Activated CD8-positive, alpha-beta T cell treated with anti-CD3 and anti-CD28 coated beads, Interleukin-2, amount 10 ng/mL, durations not matched to agents 7 days and 5 days (primary cell): ENCODE measurements at regions not wholly inside any gene's neighbourhood (a gene's known extent, or its start where the extent isn't known, plus 50 kb on each side); places are given as distances from the start of the nearest gene placed in this dataset.
"Not testable (repeated sequence)": the region's sequence is repeated elsewhere in the genome, so short reads cannot be mapped to it uniquely, and the experiment has no call there.

Source experiments
- ATAC-seq: fragments of 150-1000 bp; cut with Tn5 transposase; one replicate; pipeline ENCODE4 v1.10.0; 2021; ENCODE audit warnings: moderate library complexity
- CTCF ChIA-PET: fragments of 350-600 bp; sonication (Branson Sonifier 250); formaldehyde crosslinking; loops from one replicate; lab custom pipeline; 2021; ENCODE audit warnings: antibody characterized with exemption; lab: Charles Lee
- POLR2A ChIA-PET: fragments of 350-600 bp; sonication (Branson Sonifier 250); formaldehyde crosslinking; loops from one replicate; lab custom pipeline; 2021; ENCODE audit warnings: antibody characterized with exemption; lab: Charles Lee
- DNase-seq: peaks from one replicate; pipeline ENCODE4 v3.0.0-alpha.2; 2020
- H3K27ac Mint-ChIP-seq: one replicate; pipeline ENCODE4 v1.8.0; 2021; ENCODE audit warnings: mild to moderate bottlenecking, mixed read lengths
- H3K27me3 Mint-ChIP-seq: one replicate; pipeline ENCODE4 v1.8.0; 2021; ENCODE audit warnings: low read depth, mixed read lengths
- H3K36me3 Mint-ChIP-seq: one replicate; pipeline ENCODE4 v1.8.0; 2021; ENCODE audit warnings: low read depth, mixed read lengths
- H3K4me1 Mint-ChIP-seq: one replicate; pipeline ENCODE4 v1.8.0; 2021; ENCODE audit warnings: low read depth, mixed read lengths
- H3K4me3 Mint-ChIP-seq: one replicate; pipeline ENCODE4 v1.8.0; 2021; ENCODE audit warnings: mild to moderate bottlenecking, mixed read lengths
- H3K9me3 Mint-ChIP-seq: one replicate; pipeline ENCODE4 v1.8.0; 2022; ENCODE audit warnings: mixed read lengths; ENCODE audit not compliant: insufficient read depth

DNA sequence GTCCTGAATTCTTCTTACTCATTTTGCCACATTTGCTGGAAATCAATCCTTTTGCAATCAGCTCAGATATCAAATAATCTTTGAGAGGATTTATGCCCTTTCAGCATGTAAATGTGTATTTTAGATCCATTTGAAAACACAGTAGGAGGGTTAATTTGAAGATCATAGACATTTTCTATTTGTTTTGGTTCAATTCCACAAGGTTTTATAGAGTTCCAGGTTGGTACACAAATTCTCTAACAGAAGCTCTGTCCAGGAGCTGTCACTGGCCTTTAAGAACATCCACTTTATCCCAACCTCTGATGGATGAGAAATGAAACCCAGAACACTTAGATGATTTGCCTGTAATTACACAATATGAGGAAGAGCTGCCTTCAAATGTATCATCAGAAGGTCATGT is 157.3 kb upstream of the CHAC2 start:
- DNase-seq (no peak), ATAC-seq (no peak)
- H3K36me3 Mint-ChIP-seq: no peaks in the 10 kb centered on the region
- no peak overlapping the region for H3K4me3 Mint-ChIP-seq
- H3K27me3 Mint-ChIP-seq: peaks cover 2% of the 10 kb centered on the region
- POLR2A ChIA-PET: no interaction called here
- CTCF ChIA-PET: no interaction called here
- H3K27ac Mint-ChIP-seq: no peak overlapping the region
- H3K4me1 Mint-ChIP-seq: no peaks in the 10 kb centered on the region
- H3K9me3 Mint-ChIP-seq: no peaks in the 10 kb centered on the region

DNA sequence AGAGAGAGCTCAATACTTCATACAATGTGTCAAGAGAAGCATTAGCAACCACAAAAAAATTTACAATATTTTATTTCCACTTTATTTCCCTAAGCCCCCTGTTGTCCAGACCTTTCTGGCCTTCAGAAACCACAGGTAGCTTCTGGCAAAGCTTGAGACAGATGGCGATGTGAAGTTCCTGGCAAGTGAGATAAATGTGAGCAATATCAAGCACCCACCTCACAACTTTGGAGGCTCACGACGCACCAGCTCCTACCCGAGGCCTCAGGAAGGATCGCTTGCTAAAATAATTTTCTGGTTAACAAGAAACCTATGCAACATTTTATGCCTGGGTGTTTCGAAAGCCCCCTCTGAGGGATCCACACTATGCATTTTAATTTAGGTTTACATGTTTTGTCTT is 158.1 kb upstream of the CHAC2 start:
- Mint-ChIP-seq H3K27me3 (peaks cover 2% of the 10 kb centered on the region), H3K4me3 (no peak overlapping the region), H3K9me3 (no peaks in the 10 kb centered on the region), H3K36me3 (no peaks in the 10 kb centered on the region), H3K4me1 (no peaks in the 10 kb centered on the region), H3K27ac (no peak overlapping the region)
- ATAC-seq (no peak), DNase-seq (no peak)
- ChIA-PET CTCF (no interaction called here), POLR2A (no interaction called here)

DNA sequence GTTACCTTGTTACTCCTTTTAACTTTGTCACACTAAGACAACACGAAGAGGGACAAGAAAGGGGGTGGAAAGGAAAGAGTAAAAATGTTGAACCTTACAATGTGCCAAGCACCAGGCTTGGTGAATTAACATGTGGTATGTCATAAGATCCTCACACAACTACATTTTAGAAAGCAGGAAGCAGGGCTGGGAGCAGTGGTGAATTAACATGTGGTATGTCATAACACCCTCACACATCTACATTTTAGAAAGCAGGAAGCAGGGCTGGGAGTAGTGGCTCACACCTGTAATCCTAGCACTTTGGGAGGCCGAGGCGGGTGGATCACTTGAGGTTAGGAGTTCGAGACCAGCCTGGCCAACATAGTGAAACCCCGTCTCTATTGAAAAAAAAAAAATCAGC is 159.3 kb upstream of the CHAC2 start:
- Mint-ChIP-seq H3K36me3 (no peaks in the 10 kb centered on the region), H3K27ac (no peak overlapping the region), H3K4me3 (no peak overlapping the region), H3K27me3 (peaks cover 2% of the 10 kb centered on the region), H3K4me1 (no peaks in the 10 kb centered on the region), H3K9me3 (no peaks in the 10 kb centered on the region)
- ChIA-PET POLR2A (no interaction called here), CTCF (no interaction called here)
- no peak for ATAC-seq
- DNase-seq: no peak

DNA sequence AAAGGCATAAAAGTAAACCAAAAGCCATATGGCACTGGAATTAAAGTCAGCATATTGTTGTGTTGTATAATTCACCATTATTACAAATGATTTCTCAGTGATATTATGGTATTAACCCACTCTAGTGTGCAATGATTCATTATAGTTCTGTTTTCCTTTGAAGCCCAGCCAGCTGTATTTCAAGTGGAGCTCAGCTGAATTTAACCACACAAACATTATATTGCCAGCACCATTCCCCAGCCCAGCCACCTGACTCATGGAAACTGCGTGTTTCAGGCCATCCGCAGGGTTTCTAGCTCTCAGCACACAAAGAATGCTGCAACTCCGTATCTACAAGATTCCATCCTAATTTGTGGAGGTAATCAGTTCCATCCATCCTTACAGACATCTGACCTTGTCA is 166.8 kb upstream of the CHAC2 start:
- Mint-ChIP-seq H3K27ac (no peak overlapping the region), H3K27me3 (peaks cover 2% of the 10 kb centered on the region), H3K36me3 (no peaks in the 10 kb centered on the region), H3K9me3 (no peaks in the 10 kb centered on the region), H3K4me3 (no peak overlapping the region), H3K4me1 (no peaks in the 10 kb centered on the region)
- ChIA-PET POLR2A (no interaction called here), CTCF (no interaction called here)
- DNase-seq (no peak), ATAC-seq (no peak)

DNA sequence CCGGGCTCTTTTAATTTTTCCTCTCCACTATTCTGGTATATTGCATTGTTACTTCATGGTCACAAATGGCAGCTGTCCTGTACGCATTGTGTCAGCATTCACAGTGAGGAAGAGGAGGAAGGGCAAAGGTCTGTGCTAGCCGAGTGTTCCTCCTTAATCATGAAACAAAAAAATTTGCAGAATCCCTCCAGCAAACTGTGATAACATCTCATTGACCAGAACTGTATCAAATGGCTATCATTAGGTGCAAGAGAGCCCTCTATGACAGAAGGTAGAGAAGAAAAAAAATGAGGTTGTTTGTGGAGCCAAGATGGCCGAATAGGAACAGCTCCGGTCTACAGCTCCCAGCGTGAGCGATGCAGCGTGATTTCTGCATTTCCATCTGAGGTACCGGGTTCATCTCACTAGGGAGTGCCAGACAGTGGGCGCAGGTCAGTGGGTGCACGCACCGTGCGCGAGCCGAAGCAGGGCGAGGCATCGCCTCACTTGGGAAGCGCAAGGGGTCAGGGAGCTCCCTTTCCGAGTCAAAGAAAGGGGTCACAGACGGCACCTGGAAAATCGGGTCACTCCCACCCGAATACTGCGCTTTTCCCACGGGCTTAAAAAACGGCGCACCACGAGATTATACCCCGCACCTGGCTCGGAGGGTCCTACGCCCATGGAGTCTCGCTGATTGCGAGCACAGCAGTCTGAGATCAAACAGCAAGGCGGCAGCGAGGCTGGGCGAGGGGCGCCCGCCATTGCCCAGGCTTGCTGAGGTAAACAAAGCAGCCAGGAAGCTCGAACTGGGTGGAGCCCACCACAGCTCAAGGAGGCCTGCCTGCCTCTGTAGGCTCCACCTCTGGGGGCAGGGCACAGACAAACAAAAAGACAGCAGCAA is 180.6 kb upstream of the CHAC2 start:
- DNase-seq, H3K4me3 Mint-ChIP-seq, POLR2A ChIA-PET, CTCF ChIA-PET, H3K27me3 Mint-ChIP-seq, ATAC-seq, H3K9me3 Mint-ChIP-seq, H3K4me1 Mint-ChIP-seq, H3K27ac Mint-ChIP-seq, H3K36me3 Mint-ChIP-seq: not testable (repeated sequence)

DNA sequence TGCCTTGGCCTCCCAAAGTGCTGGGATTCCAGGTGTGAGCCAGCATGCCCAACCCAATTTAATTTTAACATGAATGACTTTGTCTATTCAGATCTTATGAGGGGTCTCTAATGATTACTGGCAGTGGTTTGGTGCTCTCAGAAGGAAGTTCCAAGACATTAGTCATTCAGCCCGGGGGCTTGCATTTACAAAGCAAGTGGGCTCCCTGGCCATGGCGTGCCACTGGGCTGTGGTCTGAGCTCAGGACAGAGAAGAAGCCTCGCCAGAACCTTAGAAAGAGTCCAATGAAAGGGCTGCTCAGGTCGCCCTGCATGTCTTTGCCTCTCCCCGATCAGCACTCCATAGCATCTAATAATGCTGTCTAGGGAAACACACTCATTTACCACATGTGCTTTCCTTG is 182.6 kb upstream of the CHAC2 start:
- no peak overlapping the region for H3K27ac Mint-ChIP-seq
- no peaks in the 10 kb centered on the region for H3K36me3 Mint-ChIP-seq
- no peaks in the 10 kb centered on the region for H3K9me3 Mint-ChIP-seq
- ATAC-seq: no peak
- H3K27me3 Mint-ChIP-seq: peaks cover 2% of the 10 kb centered on the region
- DNase-seq: no peak
- no peaks in the 10 kb centered on the region for H3K4me1 Mint-ChIP-seq
- H3K4me3 Mint-ChIP-seq: no peak overlapping the region
- ChIA-PET CTCF (no interaction called here), POLR2A (no interaction called here)

DNA sequence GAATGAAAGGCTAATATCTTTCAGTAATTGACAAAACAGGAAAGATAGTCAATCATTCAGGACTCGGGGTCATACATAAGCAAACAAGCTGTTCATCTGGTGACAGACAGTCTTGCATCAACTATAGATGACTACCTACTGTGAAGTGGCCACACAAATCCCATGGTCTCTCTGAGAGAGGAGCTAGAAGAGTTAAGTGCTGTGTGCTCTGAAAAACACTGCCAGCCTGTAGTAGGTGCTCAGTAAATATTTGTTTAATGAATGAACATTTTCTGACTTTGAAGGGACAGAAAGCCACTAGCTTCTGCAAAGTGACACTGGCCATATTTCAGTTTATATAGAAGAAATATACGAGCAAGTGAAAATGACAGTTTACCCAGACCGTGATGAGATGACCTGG is 184.0 kb upstream of the CHAC2 start:
- no peak overlapping the region for H3K4me3 Mint-ChIP-seq
- no peak overlapping the region for H3K27ac Mint-ChIP-seq
- ChIA-PET CTCF (no interaction called here), POLR2A (no interaction called here)
- ATAC-seq (no peak), DNase-seq (no peak)
- no peaks in the 10 kb centered on the region for H3K4me1 Mint-ChIP-seq
- no peaks in the 10 kb centered on the region for H3K36me3 Mint-ChIP-seq
- H3K9me3 Mint-ChIP-seq: no peaks in the 10 kb centered on the region
- H3K27me3 Mint-ChIP-seq: peaks cover 4% of the 10 kb centered on the region

DNA sequence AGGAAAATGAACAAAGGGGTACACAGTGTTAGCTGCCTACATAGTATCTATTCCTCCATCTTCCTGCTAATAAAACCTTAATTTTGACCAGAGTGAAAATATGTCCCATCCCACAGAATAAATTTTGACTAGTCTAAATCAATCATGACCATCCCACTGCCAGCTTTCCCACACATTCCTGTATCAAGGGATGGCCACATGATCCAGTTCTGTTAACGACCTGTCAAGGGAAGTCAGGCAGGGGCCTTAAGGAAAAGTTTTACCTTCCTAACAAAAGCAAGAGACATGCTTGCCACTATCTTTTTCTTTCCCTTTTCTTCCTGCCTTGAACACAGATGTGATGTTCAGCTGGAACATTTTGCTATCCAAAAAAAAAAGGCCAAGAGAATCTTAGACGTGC is 185.0 kb upstream of the CHAC2 start:
- ATAC-seq (no peak), DNase-seq (no peak)
- no peak overlapping the region for H3K4me3 Mint-ChIP-seq
- H3K27me3 Mint-ChIP-seq: peaks cover 4% of the 10 kb centered on the region
- no peaks in the 10 kb centered on the region for H3K36me3 Mint-ChIP-seq
- H3K4me1 Mint-ChIP-seq: no peaks in the 10 kb centered on the region
- no peak overlapping the region for H3K27ac Mint-ChIP-seq
- ChIA-PET CTCF (no interaction called here), POLR2A (interaction anchor here (0.5 kb wide), 1 partner anchor 880 kb away, joined by 3 read pairs; no protein-coding TSS in a partner anchor)
- H3K9me3 Mint-ChIP-seq: no peaks in the 10 kb centered on the region

DNA sequence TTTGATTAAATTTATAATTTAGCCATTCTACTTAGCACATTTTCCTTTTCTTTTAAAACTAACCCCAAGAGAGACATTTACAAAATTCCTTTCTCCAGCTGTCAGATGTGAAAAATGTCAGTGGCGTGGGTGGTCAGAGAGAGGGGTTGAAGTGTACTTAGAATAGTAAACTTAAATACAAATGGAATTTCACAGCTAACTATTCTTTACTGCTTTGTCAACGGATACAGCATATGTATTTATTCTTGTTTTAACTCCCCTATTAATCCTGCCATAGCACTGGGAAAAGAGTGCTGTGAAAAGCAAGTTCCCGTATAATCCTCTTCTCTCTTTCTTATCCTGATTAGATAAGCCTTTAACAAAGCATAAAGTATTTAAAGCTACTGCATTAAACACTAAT is 191.4 kb upstream of the CHAC2 start:
- no peak for ATAC-seq
- Mint-ChIP-seq H3K4me1 (no peaks in the 10 kb centered on the region), H3K4me3 (no peak overlapping the region), H3K27me3 (peaks cover 4% of the 10 kb centered on the region), H3K27ac (no peak overlapping the region), H3K9me3 (no peaks in the 10 kb centered on the region), H3K36me3 (no peaks in the 10 kb centered on the region)
- CTCF ChIA-PET: interaction anchor here (0.6 kb wide), 1 partner anchor 137 kb away, joined by 3 read pairs; no protein-coding TSS in a partner anchor
- POLR2A ChIA-PET: no interaction called here
- no peak for DNase-seq

DNA sequence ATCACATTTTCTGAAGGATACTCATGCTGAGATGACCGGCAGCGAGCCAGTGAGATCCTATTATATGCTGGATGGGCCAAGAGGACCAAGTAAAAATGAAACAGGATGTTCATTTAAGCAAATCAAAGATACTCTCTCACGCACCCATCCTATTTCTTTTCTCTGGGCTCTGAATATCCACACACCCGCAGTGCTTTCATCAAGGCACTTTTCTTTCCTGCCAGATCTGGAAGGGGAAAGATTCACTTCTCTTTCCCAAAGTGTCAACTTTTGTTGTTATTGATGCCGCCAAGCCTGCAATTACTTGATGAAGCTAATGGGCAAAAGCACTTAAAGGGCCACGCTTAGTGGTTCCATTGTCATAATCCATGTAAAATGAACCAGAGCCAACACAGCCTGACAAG is 191.9 kb upstream of the CHAC2 start:
- ATAC-seq (no peak), DNase-seq (no peak)
- no peak overlapping the region for H3K4me3 Mint-ChIP-seq
- H3K36me3 Mint-ChIP-seq: no peaks in the 10 kb centered on the region
- H3K27ac Mint-ChIP-seq: no peak overlapping the region
- H3K27me3 Mint-ChIP-seq: peaks cover 4% of the 10 kb centered on the region
- H3K9me3 Mint-ChIP-seq: no peaks in the 10 kb centered on the region
- ChIA-PET CTCF (no interaction called here), POLR2A (no interaction called here)
- no peaks in the 10 kb centered on the region for H3K4me1 Mint-ChIP-seq

DNA sequence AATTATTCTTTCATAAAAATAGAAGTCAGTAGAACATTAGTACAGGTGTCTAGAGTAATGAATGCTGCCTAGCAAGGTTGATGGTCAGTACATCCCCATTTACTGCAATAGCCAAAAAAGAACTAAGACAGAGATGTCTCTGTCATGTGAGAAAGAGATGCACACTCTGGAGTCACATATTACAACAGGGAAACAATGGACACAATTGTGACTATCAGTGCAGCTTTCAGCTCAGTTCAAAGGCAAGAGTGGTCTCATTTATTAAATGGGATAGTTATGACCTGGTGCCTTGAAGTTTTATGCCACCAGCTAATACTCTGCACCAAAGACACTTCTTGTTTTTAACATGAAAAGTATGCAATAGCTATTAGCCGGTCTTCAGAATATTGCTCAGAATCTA is 194.9 kb upstream of the CHAC2 start:
- no peak overlapping the region for H3K27ac Mint-ChIP-seq
- ATAC-seq (no peak), DNase-seq (no peak)
- no peaks in the 10 kb centered on the region for H3K9me3 Mint-ChIP-seq
- H3K4me3 Mint-ChIP-seq: no peak overlapping the region
- no peaks in the 10 kb centered on the region for H3K36me3 Mint-ChIP-seq
- H3K4me1 Mint-ChIP-seq: no peaks in the 10 kb centered on the region
- no peaks in the 10 kb centered on the region for H3K27me3 Mint-ChIP-seq
- ChIA-PET CTCF (no interaction called here), POLR2A (no interaction called here)

DNA sequence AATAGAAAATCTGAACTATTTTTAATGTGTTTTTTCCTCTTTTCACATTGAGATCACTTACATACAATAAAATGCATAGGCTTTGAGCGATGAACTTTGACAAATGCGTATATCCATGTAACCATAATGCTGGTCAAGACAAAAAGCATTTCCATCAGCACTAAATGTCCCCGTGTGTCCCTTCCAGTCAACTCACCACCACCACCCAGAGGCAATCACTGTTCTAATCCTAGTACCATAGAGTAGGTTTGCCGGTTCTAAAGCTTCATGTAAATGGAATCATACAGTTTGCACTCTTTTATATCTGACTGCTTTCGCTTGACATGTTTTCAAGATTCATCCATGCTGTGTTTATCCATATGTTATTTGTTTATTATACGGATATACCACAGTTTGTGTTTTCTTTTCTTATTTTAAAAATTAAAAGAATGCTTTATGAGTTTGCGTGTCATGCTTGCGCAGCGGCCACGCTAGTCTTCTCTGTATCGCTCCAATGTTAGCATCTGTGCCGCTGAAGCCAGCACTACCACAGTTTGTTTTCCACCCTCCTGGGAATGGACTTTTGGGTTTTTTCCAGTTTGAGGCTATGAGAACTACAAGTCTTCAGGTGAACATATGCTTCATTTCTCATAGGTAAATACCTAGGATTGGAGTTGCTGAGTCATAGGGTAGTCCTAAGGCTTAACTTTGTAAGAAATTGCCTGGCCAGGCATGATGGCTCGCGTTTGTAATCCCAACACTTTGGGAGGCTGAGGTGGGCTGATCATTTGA is 197.5 kb upstream of the CHAC2 start:
- CTCF ChIA-PET: no interaction called here
- Mint-ChIP-seq H3K4me1 (no peaks in the 10 kb centered on the region), H3K4me3 (no peak overlapping the region), H3K36me3 (no peaks in the 10 kb centered on the region), H3K27me3 (no peaks in the 10 kb centered on the region), H3K27ac (no peak overlapping the region), H3K9me3 (no peaks in the 10 kb centered on the region)
- POLR2A ChIA-PET: no interaction called here
- ATAC-seq (no peak), DNase-seq (no peak)
